RCC 7860 (cell line): ENCODE measurements at regions not wholly inside any gene's neighbourhood (a gene's known extent, or its start where the extent isn't known, plus 50 kb on each side); places are given as distances from the start of the nearest gene placed in this dataset.

Source experiments
- DNase-seq: peaks from one replicate; pipeline ENCODE4 v3.0.0-alpha.2; 2015; ENCODE audit warnings: low spot score
- FAIRE-seq: peaks from 2 replicates; lab custom pipeline; 2012; peaks lifted over from hg19 to GRCh38; lab: Jason Lieb, UNC

- FAIRE-seq = no peak
- no peak for DNase-seq
Observed at GRCh38 chr18:78735131-78736014, 244.2 kb upstream of the SALL3 start.

- no peak for FAIRE-seq
- no peak for DNase-seq
Observed at GRCh38 chr18:78736015-78736690, 243.5 kb upstream of the SALL3 start.

- FAIRE-seq = no peak
- DNase-seq = no peak
Observed at GRCh38 chr18:78737006-78737915, 242.4 kb upstream of the SALL3 start.

GRCh38 chr18:78738076-78738690 is 241.4 kb upstream of the SALL3 start:
- DNase-seq (no peak), FAIRE-seq (no peak)

GRCh38 chr18:78739115-78739514 is 240.5 kb upstream of the SALL3 start:
- DNase-seq = no peak
- no peak for FAIRE-seq

- DNase-seq (no peak), FAIRE-seq (no peak)
Observed at GRCh38 chr18:78739882-78740677, 239.5 kb upstream of the SALL3 start.

- no peak for DNase-seq
- no peak for FAIRE-seq
Observed at GRCh38 chr18:78740876-78741275, 238.7 kb upstream of the SALL3 start.

GRCh38 chr18:78741381-78742217 is 238.0 kb upstream of the SALL3 start:
- DNase-seq (no peak), FAIRE-seq (no peak)

GRCh38 chr18:78742218-78742745 is 237.3 kb upstream of the SALL3 start:
- no peak for FAIRE-seq
- no peak for DNase-seq

- no peak for FAIRE-seq
- DNase-seq = no peak
Observed at GRCh38 chr18:78743078-78743477, 236.5 kb upstream of the SALL3 start.

GRCh38 chr18:78751664-78752063 is 228.0 kb upstream of the SALL3 start:
- FAIRE-seq (no peak), DNase-seq (no peak)

- no peak for DNase-seq
- no peak for FAIRE-seq
Observed at GRCh38 chr18:78753240-78753639, 226.4 kb upstream of the SALL3 start.

- FAIRE-seq = no peak
Observed at GRCh38 chr18:78754311-78755043, 225.1 kb upstream of the SALL3 start.

GRCh38 chr18:78757014-78757413 is 222.6 kb upstream of the SALL3 start:
- FAIRE-seq = no peak
- no peak for DNase-seq

More at GRCh38 chr18:78754311-78755043, 225.1 kb upstream of the SALL3 start:
- no peak for DNase-seq

- FAIRE-seq (no peak), DNase-seq (no peak)
Observed at GRCh38 chr18:78758496-78758895, 221.1 kb upstream of the SALL3 start.

GRCh38 chr18:78762753-78763152 is 216.9 kb upstream of the SALL3 start:
- no peak for DNase-seq
- no peak for FAIRE-seq

- DNase-seq (no peak), FAIRE-seq (no peak)
Observed at GRCh38 chr18:78764544-78764943, 215.1 kb upstream of the SALL3 start.

- FAIRE-seq = no peak
- no peak for DNase-seq
Observed at GRCh38 chr18:78765142-78765541, 214.5 kb upstream of the SALL3 start.
